ENCODE measurements at regions not wholly inside any gene's neighbourhood (a gene's known extent, or its start where the extent isn't known, plus 50 kb on each side); places are given as distances from the start of the nearest gene placed in this dataset.

DNA sequence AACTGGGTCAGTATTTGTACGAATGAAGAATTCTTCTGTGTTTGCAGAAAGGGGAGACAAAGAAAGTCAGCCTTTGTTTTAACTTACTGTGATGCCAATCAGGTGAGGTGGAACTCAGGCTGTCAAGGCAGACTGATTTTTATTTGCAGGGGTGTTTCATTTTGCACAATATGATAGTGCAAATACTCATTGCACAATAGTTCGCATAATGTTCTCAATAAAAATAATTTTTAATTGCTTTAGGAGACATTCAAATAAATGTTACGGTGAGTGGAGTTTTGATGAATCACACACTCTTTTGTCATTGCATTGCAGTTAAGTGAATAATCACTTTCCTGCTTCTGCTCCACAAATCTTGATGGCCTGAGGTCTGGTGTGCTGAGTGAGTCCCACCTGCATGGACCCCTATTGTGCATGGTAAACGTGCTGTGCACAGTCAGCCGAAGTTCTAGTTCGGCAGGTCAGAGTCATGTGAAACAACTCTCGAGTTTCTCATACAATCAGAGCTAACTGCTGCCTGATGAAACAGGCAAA, 141.3 kb upstream of the FZD8 start:
- H4K5ac ChIP-seq (ENCODE audit: low read depth, low read length), result no peak overlapping the region
- ATAC-seq (ENCODE audit: low read depth) (peak; percentile 48), DNase-seq (peak; percentile 31)
- TF ChIP-seq FOS (IDR thresholded peaks at IDR 0.05; ENCODE audit: low read depth, low read length) (peak; percentile 12; the same call in 1 of the 2 replicates), POLR2A (IDR thresholded peaks at IDR 0.05; ENCODE audit: low read depth, low read length) (no peak), CEBPB (IDR thresholded peaks at IDR 0.05; ENCODE audit: low read depth, low read length) (peak; percentile 90), NFE2L2 (IDR thresholded peaks at IDR 0.05; ENCODE audit: low read depth, low read length) (no peak)
- TF ChIP-seq, protein P1, sequence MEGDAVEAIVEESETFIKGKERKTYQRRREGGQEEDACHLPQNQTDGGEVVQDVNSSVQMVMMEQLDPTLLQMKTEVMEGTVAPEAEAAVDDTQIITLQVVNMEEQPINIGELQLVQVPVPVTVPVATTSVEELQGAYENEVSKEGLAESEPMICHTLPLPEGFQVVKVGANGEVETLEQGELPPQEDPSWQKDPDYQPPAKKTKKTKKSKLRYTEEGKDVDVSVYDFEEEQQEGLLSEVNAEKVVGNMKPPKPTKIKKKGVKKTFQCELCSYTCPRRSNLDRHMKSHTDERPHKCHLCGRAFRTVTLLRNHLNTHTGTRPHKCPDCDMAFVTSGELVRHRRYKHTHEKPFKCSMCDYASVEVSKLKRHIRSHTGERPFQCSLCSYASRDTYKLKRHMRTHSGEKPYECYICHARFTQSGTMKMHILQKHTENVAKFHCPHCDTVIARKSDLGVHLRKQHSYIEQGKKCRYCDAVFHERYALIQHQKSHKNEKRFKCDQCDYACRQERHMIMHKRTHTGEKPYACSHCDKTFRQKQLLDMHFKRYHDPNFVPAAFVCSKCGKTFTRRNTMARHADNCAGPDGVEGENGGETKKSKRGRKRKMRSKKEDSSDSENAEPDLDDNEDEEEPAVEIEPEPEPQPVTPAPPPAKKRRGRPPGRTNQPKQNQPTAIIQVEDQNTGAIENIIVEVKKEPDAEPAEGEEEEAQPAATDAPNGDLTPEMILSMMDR (conservative IDR thresholded peaks at IDR 0.05; ENCODE audit: low read depth, low read length), result no peak
- TF ChIP-seq, protein P2, sequence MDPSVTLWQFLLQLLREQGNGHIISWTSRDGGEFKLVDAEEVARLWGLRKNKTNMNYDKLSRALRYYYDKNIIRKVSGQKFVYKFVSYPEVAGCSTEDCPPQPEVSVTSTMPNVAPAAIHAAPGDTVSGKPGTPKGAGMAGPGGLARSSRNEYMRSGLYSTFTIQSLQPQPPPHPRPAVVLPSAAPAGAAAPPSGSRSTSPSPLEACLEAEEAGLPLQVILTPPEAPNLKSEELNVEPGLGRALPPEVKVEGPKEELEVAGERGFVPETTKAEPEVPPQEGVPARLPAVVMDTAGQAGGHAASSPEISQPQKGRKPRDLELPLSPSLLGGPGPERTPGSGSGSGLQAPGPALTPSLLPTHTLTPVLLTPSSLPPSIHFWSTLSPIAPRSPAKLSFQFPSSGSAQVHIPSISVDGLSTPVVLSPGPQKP (IDR thresholded peaks at IDR 0.05; ENCODE audit: borderline replicate concordance, low read depth, low read length), result no peak
- no peak overlapping the region for H2BK120ac ChIP-seq (ENCODE audit: low read depth, low read length)
- no peak overlapping the region for H3K9ac ChIP-seq (ENCODE audit: low read depth, low read length)
- no peak overlapping the region for H4K8ac ChIP-seq (ENCODE audit: low read depth in 2 of 2, low read length in 2 of 2)
- no peak overlapping the region; the same call in 1 of the 2 replicates for H2BK20ac ChIP-seq (ENCODE audit: low read depth, low read length)
- dilution Hi-C loops (cut with HindIII; ENCODE audit: low sequenced_read_pairs, unreplicated experiment), result no loop called here
- H4K91ac ChIP-seq (ENCODE audit: insufficient read depth, low read depth, low read length), result no peak overlapping the region
- no peak overlapping the region for H2BK15ac ChIP-seq (ENCODE audit: low read depth, low read length)
- H4K20me1 ChIP-seq (ENCODE audit: insufficient read depth, low read length), result no peaks in the 10 kb centered on the region
- H3K4me3 ChIP-seq (ENCODE audit: insufficient read depth, low read depth, low read length), result no peak overlapping the region
- H3K36me3 ChIP-seq (ENCODE audit: control insufficient read depth, insufficient read depth, low read length), result no peaks in the 10 kb centered on the region
- no peaks in the 10 kb centered on the region for H3K9me3 ChIP-seq (ENCODE audit: control insufficient read depth, insufficient read depth, low read length)
- H3K27ac ChIP-seq (ENCODE audit: insufficient read depth, low read length), result no peak overlapping the region
- peaks cover 2% of the 10 kb centered on the region; the same call in 1 of the 2 replicates for H3K27me3 ChIP-seq (ENCODE audit: control insufficient read depth, insufficient read depth, low read length)
- in situ Hi-C loops (cut with MboI; ENCODE audit: low sequenced_read_pairs), result no loop called here
- H3K79me1 ChIP-seq (ENCODE audit: low read depth in 1 of 2, low read length in 2 of 2), result no peaks in the 10 kb centered on the region
- H2AFZ ChIP-seq (replicated peaks; ENCODE audit: low read length, poor library complexity), result peak overlapping the region; percentile 68
- no TSS peak for BruUV-seq (replicated peaks)
- ChIA-PET CTCF (no interaction called here), POLR2A (ENCODE audit: unreplicated experiment) (interaction anchor here (0.6 kb wide), 1 partner anchor 297 kb away, joined by 8 read pairs; no protein-coding TSS in a partner anchor)
- H3K14ac ChIP-seq (replicated peaks; ENCODE audit: low read depth, low read length), result no peak overlapping the region
- 0 out of 2 replicates have a peak overlapping the region, but pooled peaks have one; percentile 15 for H3K4ac ChIP-seq (ENCODE audit: low read depth, low read length)
- intact Hi-C loops (cut with micrococcal nuclease), result no loop called here
- no peak overlapping the region for H2AK9ac ChIP-seq (replicated peaks; ENCODE audit: low read depth, low read length, poor library complexity)
- peak overlapping the region; percentile 23 for H3K4me2 ChIP-seq (ENCODE audit: low read depth, low read length)
- H3K4me1 ChIP-seq (ENCODE audit: control insufficient read depth, insufficient read depth, low read length), result no peaks in the 10 kb centered on the region
- H3K23ac ChIP-seq (ENCODE audit: low read depth, low read length), result no peak overlapping the region
- no peak overlapping the region for H3K56ac ChIP-seq (ENCODE audit: extremely low read depth, insufficient read depth, low read length)
- H3K9me1 ChIP-seq (ENCODE audit: insufficient read depth, low read length), result no peaks in the 10 kb centered on the region
- H2AK5ac ChIP-seq (ENCODE audit: low read depth, low read length), result no peak overlapping the region
- 21% methylated on average over 4 of the region's 7 CpGs; no CpG with 5 or more reads in 1 of the 2 experiments for WGBS, 2 experiments (ENCODE audit: extremely low coverage in 2 of 2, insufficient read length in 1 of 2)
- H3K18ac ChIP-seq (ENCODE audit: low read depth, low read length), result no peak overlapping the region
- H2BK5ac ChIP-seq (ENCODE audit: low read depth, low read length, poor library complexity, severe bottlenecking), result no peak overlapping the region

Data from IMR-90 (cell line).